GM23338 (cell line): ENCODE measurements at regions not wholly inside any gene's neighbourhood (a gene's known extent, or its start where the extent isn't known, plus 50 kb on each side); places are given as distances from the start of the nearest gene placed in this dataset.

Experiments used
- ATAC-seq: fragments of 200-7000 bp; cut with Tn5 transposase; 3 replicates; pipeline ENCODE4 v1.9.1; 2020
- DNase-seq: peaks from one replicate; pipeline ENCODE4 v3.0.0-alpha.2; 2015; ENCODE audit warnings: low spot score
- H2AFZ ChIP-seq: fragments of 200-600 bp; sonication (generic); 2 replicates; pipeline ENCODE4 v1.8.0; 2016; ENCODE audit warnings: antibody characterized with exemption, mild to moderate bottlenecking, moderate library complexity
- H3F3A ChIP-seq: fragments of 200-600 bp; sonication (generic); replicated peaks from 2 replicates; pipeline ENCODE4 v1.8.0; 2017; ENCODE audit warnings: antibody characterized with exemption, mixed run types, low read depth
- H3K27ac ChIP-seq: fragments of 200-600 bp; sonication (generic); 2 replicates; pipeline ENCODE4 v1.6.1; 2016; ENCODE audit warnings: low read depth
- H3K27me3 ChIP-seq: fragments of 200-600 bp; sonication (generic); 2 replicates; pipeline ENCODE4 v1.8.0; 2016; ENCODE audit warnings: mild to moderate bottlenecking, mixed run types, moderate library complexity; ENCODE audit not compliant: insufficient read depth
- H3K36me3 ChIP-seq: fragments of 200-600 bp; sonication (generic); 2 replicates; pipeline ENCODE4 v1.8.0; 2016; ENCODE audit warnings: mild to moderate bottlenecking; ENCODE audit not compliant: insufficient read depth
- H3K4me1 ChIP-seq: fragments of 200-600 bp; sonication (generic); 2 replicates; pipeline ENCODE4 v1.8.0; 2016; ENCODE audit warnings: mild to moderate bottlenecking, moderate library complexity; ENCODE audit not compliant: insufficient read depth
- H3K4me2 ChIP-seq: fragments of 200-600 bp; sonication (generic); 2 replicates; pipeline ENCODE4 v1.7.1; 2017; ENCODE audit warnings: mixed run types
- H3K4me3 ChIP-seq: fragments of 200-600 bp; sonication (generic); 2 replicates; pipeline ENCODE4 v1.6.1; 2016; ENCODE audit warnings: mixed run types
- H3K79me2 ChIP-seq: fragments of 200-600 bp; sonication (generic); replicated peaks from 2 replicates; pipeline ENCODE4 v1.8.0; 2017; ENCODE audit warnings: mild to moderate bottlenecking; ENCODE audit not compliant: insufficient read depth
- H3K9me2 ChIP-seq: fragments of 200-600 bp; sonication (generic); 2 replicates; pipeline ENCODE4 v1.8.0; 2017; ENCODE audit not compliant: insufficient read depth
- H4K20me1 ChIP-seq: fragments of 200-600 bp; sonication (generic); replicated peaks from 2 replicates; pipeline ENCODE4 v1.8.0; 2017; ENCODE audit warnings: mild to moderate bottlenecking; ENCODE audit not compliant: insufficient read depth
- H3K27ac Mint-ChIP-seq: 2 replicates; pipeline ENCODE4 v1.8.0; 2020; ENCODE audit warnings: inconsistent platforms, mild to moderate bottlenecking, moderate library complexity, mixed read lengths
- H3K27me3 Mint-ChIP-seq: 3 replicates; pipeline ENCODE4 v1.8.0; 2022; ENCODE audit warnings: low read depth, mild to moderate bottlenecking, moderate library complexity, mixed read lengths, inconsistent platforms; ENCODE audit not compliant: insufficient read depth, poor library complexity
- H3K36me3 Mint-ChIP-seq: 3 replicates; pipeline ENCODE4 v1.8.0; 2021; ENCODE audit warnings: low read depth, mild to moderate bottlenecking, inconsistent platforms, moderate library complexity, mixed read lengths
- H3K4me1 Mint-ChIP-seq: 3 replicates; pipeline ENCODE4 v1.8.0; 2020; ENCODE audit warnings: mild to moderate bottlenecking, inconsistent platforms, mixed read lengths
- H3K4me3 Mint-ChIP-seq: 3 replicates; pipeline ENCODE4 v1.8.0; 2021; ENCODE audit warnings: moderate library complexity, mild to moderate bottlenecking, inconsistent platforms, mixed read lengths
- H3K9me3 Mint-ChIP-seq: 3 replicates; pipeline ENCODE4 v1.8.0; 2020; ENCODE audit warnings: moderate library complexity, mild to moderate bottlenecking, inconsistent platforms, mixed read lengths
- CREB1 ChIP-seq: fragments of 250-450 bp; sonication (Bioruptor Pico); IDR thresholded peaks from 2 replicates; pipeline ENCODE4 v1.5.0; 2020; ENCODE audit warnings: low read depth, mild to moderate bottlenecking, moderate library complexity
- EZH2 ChIP-seq: fragments of 200-600 bp; sonication (generic); IDR thresholded peaks from one replicate; pipeline ENCODE4 v1.8.0; 2017; ENCODE audit warnings: antibody characterized with exemption, mild to moderate bottlenecking, low read depth; ENCODE audit not compliant: unreplicated experiment
- EZH2phosphoT487 ChIP-seq: fragments of 200-600 bp; sonication (generic); IDR thresholded peaks from one replicate; pipeline ENCODE4 v1.8.1; 2018; ENCODE audit warnings: antibody characterized with exemption; ENCODE audit not compliant: unreplicated experiment
- JUNB ChIP-seq: IDR thresholded peaks from one replicate; pipeline ENCODE4 v1.6.1; 2016; ENCODE audit warnings: antibody characterized with exemption; ENCODE audit not compliant: unreplicated experiment
- NANOG ChIP-seq: IDR thresholded peaks from 2 replicates; pipeline ENCODE4 v1.6.1; 2016; ENCODE audit warnings: antibody characterized with exemption, borderline replicate concordance
- POLR2AphosphoS5 ChIP-seq: IDR thresholded peaks from 2 replicates; pipeline ENCODE4 v1.6.1; 2016; ENCODE audit warnings: antibody characterized with exemption, low read depth
- STAT1 ChIP-seq: IDR thresholded peaks from one replicate; pipeline ENCODE4 v1.6.1; 2016; ENCODE audit warnings: antibody characterized with exemption; ENCODE audit not compliant: unreplicated experiment
- ZNF331 ChIP-seq: fragments of 250-450 bp; sonication (Bioruptor Pico); IDR thresholded peaks from 2 replicates; pipeline ENCODE4 v1.5.0; 2020; ENCODE audit warnings: low read depth, mild to moderate bottlenecking, moderate library complexity
- TF ChIP-seq, protein P1 (sequence below): IDR thresholded peaks from 2 replicates; pipeline ENCODE4 v1.6.1; 2016; ENCODE audit warnings: antibody characterized with exemption
- TF ChIP-seq, protein P2 (sequence below): fragments of 250-450 bp; sonication (Bioruptor Pico); IDR thresholded peaks from 2 replicates; pipeline ENCODE4 v1.5.0; 2020; ENCODE audit warnings: mild to moderate bottlenecking, moderate library complexity
- TF ChIP-seq, protein P3 (sequence below): IDR thresholded peaks from one replicate; pipeline ENCODE4 v1.6.1; 2018; ENCODE audit warnings: antibody characterized with exemption; ENCODE audit not compliant: unreplicated experiment

DNA sequence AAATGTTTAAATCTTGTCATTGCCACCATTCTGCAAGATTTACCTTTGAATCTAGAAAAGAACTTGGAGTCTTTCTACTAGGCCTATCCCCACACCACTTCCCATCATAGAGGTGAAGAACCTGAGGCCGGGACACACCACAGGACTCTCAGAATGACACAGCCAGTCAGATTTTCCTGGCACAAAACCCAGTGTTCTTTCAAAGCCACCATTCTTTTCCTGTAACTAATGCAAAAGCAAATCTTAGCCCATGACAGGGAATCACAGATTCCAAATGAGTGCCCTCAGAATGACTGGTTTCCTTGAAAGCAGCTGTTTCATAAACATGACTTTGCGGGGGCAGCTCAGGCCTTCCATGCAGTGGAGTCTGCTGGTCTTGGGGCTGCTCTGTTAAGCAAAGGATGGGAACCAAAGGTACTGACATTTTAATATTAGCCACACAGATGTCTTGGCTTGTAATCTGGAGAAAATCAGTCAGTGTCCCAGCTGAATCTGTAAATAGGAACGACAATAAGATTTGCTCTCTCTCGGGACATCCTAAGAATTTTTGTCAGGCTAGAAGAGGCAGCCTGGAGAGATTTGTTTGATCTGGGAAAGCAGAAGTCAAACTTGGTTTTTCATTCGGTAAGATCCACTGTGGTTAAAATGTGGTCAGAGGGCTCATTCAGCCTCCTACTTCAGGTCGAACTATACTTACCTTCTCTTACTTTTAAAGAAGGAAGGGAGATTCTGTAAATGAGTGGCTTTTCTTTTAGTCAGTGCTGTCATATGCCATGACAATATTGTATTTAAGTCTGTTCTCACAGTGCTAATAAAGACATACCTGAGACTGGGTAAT lies 115.1 kb downstream of the PALM2AKAP2 start:
- Histone ChIP-seq H3K27me3 (no peaks in the 10 kb centered on the region), H3K79me2 (no peaks in the 10 kb centered on the region), H3K4me3 (no peak overlapping the region), H4K20me1 (no peaks in the 10 kb centered on the region), H3K4me1 (peaks cover 3% of the 10 kb centered on the region; the same call in 1 of the 2 replicates), H3K27ac (no peak overlapping the region), H3F3A (no peaks in the 10 kb centered on the region), H3K4me2 (no peak overlapping the region), H2AFZ (no peak overlapping the region), H3K36me3 (no peaks in the 10 kb centered on the region), H3K9me2 (no peaks in the 10 kb centered on the region)
- Mint-ChIP-seq H3K4me1 (peaks cover 4% of the 10 kb centered on the region), H3K36me3 (no peaks in the 10 kb centered on the region), H3K9me3 (no peaks in the 10 kb centered on the region; the same call in 2 of the 3 replicates), H3K27me3 (peaks cover 2% of the 10 kb centered on the region), H3K27ac (no peak overlapping the region; the same call in 1 of the 2 replicates), H3K4me3 (no peak overlapping the region)
- ATAC-seq (no peak), DNase-seq (no peak)
- TF ChIP-seq ZNF331 (CRISPR knock-in tag) = no peak

DNA sequence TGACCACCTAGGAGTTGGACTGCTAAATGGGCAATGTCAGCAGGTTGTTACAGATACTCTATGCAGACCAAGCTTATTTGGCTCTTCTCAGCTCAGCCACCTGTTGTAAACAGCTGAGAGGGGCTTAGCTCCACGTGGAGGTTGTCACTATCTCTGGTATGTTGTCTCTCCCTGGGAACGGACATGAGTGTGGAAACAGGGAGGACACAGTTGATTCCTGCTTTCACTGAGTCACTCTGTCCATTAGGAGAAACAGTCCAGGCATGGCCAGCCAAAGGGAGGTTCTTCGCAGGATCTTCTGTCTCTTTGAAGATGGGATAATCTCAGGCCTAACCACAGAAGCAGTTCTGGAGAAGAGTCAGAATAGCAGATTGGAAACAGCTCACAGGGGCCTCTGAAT lies 121.2 kb downstream of the PALM2AKAP2 start:
- Mint-ChIP-seq H3K9me3 (no peaks in the 10 kb centered on the region; the same call in 2 of the 3 replicates), H3K36me3 (no peaks in the 10 kb centered on the region), H3K4me1 (peaks cover 2% of the 10 kb centered on the region; the same call in 1 of the 3 replicates), H3K27me3 (peaks cover 2% of the 10 kb centered on the region), H3K4me3 (no peak overlapping the region), H3K27ac (no peak overlapping the region)
- no peaks in the 10 kb centered on the region for H3K9me2 ChIP-seq
- no peaks in the 10 kb centered on the region for H3K27me3 ChIP-seq
- H3K79me2 ChIP-seq = no peaks in the 10 kb centered on the region
- ATAC-seq (no peak), DNase-seq (no peak)
- H3F3A ChIP-seq = no peaks in the 10 kb centered on the region
- no peak overlapping the region for H3K27ac ChIP-seq
- H3K4me2 ChIP-seq = no peak overlapping the region
- H3K4me3 ChIP-seq = no peak overlapping the region
- H3K4me1 ChIP-seq = no peaks in the 10 kb centered on the region
- no peak overlapping the region for H2AFZ ChIP-seq
- no peaks in the 10 kb centered on the region for H3K36me3 ChIP-seq
- H4K20me1 ChIP-seq = no peaks in the 10 kb centered on the region
- TF ChIP-seq, protein P1, sequence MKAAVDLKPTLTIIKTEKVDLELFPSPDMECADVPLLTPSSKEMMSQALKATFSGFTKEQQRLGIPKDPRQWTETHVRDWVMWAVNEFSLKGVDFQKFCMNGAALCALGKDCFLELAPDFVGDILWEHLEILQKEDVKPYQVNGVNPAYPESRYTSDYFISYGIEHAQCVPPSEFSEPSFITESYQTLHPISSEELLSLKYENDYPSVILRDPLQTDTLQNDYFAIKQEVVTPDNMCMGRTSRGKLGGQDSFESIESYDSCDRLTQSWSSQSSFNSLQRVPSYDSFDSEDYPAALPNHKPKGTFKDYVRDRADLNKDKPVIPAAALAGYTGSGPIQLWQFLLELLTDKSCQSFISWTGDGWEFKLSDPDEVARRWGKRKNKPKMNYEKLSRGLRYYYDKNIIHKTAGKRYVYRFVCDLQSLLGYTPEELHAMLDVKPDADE = no peak
- TF ChIP-seq, protein P2, sequence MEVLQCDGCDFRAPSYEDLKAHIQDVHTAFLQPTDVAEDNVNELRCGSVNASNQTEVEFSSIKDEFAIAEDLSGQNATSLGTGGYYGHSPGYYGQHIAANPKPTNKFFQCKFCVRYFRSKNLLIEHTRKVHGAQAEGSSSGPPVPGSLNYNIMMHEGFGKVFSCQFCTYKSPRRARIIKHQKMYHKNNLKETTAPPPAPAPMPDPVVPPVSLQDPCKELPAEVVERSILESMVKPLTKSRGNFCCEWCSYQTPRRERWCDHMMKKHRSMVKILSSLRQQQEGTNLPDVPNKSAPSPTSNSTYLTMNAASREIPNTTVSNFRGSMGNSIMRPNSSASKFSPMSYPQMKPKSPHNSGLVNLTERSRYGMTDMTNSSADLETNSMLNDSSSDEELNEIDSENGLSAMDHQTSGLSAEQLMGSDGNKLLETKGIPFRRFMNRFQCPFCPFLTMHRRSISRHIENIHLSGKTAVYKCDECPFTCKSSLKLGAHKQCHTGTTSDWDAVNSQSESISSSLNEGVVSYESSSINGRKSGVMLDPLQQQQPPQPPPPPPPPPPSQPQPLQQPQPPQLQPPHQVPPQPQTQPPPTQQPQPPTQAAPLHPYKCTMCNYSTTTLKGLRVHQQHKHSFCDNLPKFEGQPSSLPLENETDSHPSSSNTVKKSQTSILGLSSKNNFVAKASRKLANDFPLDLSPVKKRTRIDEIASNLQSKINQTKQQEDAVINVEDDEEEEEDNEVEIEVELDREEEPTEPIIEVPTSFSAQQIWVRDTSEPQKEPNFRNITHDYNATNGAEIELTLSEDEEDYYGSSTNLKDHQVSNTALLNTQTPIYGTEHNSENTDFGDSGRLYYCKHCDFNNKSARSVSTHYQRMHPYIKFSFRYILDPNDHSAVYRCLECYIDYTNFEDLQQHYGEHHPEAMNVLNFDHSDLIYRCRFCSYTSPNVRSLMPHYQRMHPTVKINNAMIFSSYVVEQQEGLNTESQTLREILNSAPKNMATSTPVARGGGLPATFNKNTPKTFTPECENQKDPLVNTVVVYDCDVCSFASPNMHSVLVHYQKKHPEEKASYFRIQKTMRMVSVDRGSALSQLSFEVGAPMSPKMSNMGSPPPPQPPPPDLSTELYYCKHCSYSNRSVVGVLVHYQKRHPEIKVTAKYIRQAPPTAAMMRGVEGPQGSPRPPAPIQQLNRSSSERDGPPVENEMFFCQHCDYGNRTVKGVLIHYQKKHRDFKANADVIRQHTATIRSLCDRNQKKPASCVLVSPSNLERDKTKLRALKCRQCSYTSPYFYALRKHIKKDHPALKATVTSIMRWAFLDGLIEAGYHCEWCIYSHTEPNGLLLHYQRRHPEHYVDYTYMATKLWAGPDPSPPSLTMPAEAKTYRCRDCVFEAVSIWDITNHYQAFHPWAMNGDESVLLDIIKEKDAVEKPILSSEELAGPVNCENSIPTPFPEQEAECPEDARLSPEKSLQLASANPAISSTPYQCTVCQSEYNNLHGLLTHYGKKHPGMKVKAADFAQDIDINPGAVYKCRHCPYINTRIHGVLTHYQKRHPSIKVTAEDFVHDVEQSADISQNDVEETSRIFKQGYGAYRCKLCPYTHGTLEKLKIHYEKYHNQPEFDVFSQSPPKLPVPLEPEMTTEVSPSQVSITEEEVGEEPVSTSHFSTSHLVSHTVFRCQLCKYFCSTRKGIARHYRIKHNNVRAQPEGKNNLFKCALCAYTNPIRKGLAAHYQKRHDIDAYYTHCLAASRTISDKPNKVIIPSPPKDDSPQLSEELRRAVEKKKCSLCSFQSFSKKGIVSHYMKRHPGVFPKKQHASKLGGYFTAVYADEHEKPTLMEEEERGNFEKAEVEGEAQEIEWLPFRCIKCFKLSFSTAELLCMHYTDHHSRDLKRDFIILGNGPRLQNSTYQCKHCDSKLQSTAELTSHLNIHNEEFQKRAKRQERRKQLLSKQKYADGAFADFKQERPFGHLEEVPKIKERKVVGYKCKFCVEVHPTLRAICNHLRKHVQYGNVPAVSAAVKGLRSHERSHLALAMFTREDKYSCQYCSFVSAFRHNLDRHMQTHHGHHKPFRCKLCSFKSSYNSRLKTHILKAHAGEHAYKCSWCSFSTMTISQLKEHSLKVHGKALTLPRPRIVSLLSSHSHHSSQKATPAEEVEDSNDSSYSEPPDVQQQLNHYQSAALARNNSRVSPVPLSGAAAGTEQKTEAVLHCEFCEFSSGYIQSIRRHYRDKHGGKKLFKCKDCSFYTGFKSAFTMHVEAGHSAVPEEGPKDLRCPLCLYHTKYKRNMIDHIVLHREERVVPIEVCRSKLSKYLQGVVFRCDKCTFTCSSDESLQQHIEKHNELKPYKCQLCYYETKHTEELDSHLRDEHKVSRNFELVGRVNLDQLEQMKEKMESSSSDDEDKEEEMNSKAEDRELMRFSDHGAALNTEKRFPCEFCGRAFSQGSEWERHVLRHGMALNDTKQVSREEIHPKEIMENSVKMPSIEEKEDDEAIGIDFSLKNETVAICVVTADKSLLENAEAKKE (CRISPR knock-in tag) = no peak
- TF ChIP-seq STAT1 = no peak
- TF ChIP-seq NANOG = no peak
- TF ChIP-seq ZNF331 (CRISPR knock-in tag) = no peak
- TF ChIP-seq, protein P3, sequence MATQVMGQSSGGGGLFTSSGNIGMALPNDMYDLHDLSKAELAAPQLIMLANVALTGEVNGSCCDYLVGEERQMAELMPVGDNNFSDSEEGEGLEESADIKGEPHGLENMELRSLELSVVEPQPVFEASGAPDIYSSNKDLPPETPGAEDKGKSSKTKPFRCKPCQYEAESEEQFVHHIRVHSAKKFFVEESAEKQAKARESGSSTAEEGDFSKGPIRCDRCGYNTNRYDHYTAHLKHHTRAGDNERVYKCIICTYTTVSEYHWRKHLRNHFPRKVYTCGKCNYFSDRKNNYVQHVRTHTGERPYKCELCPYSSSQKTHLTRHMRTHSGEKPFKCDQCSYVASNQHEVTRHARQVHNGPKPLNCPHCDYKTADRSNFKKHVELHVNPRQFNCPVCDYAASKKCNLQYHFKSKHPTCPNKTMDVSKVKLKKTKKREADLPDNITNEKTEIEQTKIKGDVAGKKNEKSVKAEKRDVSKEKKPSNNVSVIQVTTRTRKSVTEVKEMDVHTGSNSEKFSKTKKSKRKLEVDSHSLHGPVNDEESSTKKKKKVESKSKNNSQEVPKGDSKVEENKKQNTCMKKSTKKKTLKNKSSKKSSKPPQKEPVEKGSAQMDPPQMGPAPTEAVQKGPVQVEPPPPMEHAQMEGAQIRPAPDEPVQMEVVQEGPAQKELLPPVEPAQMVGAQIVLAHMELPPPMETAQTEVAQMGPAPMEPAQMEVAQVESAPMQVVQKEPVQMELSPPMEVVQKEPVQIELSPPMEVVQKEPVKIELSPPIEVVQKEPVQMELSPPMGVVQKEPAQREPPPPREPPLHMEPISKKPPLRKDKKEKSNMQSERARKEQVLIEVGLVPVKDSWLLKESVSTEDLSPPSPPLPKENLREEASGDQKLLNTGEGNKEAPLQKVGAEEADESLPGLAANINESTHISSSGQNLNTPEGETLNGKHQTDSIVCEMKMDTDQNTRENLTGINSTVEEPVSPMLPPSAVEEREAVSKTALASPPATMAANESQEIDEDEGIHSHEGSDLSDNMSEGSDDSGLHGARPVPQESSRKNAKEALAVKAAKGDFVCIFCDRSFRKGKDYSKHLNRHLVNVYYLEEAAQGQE = no peak
- TF ChIP-seq POLR2AphosphoS5 = no peak
- no peak for TF ChIP-seq CREB1 (CRISPR knock-in tag)
- no peak for TF ChIP-seq EZH2
- TF ChIP-seq JUNB = no peak
- no peak for TF ChIP-seq EZH2phosphoT487
